AG10803 (cell line): ENCODE measurements at regions not wholly inside any gene's neighbourhood (a gene's known extent, or its start where the extent isn't known, plus 50 kb on each side); places are given as distances from the start of the nearest gene placed in this dataset.

Source experiments
- DNase-seq: peaks from one replicate; pipeline ENCODE4 v3.0.0; 2010; ENCODE audit warnings: low read depth
- H3K4me3 ChIP-seq: 2 replicates; pipeline ENCODE4 v1.5.1; 2011; ENCODE audit warnings: mild to moderate bottlenecking, low read length, control low read depth
- CTCF ChIP-seq: conservative IDR thresholded peaks from 2 replicates; pipeline ENCODE4 v1.5.1; 2011; ENCODE audit warnings: mild to moderate bottlenecking, low read length, control low read depth, inconsistent platforms

DNA sequence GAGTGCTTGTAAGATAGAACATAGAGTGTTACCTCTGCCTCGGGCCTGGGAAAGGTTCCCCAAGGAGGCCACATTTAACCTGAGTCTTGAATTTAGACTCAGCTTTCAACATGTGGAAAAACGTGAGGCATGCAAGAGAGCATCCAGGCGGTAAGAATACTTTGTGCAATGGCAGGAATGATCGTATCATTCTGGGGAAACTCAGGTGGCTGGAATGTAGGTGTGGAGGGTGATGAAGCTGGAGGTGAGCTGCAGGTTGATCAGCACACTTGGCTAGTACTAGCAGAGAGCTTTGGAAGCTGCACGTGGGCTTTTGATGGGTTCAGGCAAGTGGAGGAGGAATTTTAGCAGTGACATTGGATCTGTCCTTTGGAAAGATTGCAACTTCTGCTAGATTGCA is 270.3 kb upstream of the RAG2 start:
- no peak overlapping the region for H3K4me3 ChIP-seq
- TF ChIP-seq CTCF: no peak
- DNase-seq: no peak

DNA sequence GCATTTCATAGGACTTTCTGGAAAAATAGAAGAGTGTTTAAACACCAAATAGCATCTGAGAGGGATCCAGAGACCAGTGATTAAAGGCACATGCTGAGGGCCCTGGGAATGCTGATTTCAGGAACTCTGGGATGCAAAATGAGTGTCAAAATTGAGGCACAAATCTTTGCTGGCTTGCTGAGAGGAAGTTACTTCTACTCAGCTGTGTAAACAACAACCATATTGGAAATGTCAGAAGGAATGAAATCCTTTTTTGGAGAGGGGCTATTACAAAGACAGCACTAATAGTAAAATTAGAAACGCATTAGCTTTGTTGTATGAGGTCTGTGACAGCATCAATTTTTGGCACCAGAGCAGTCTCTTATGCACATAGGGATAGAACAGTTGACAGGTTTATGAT is 267.8 kb upstream of the RAG2 start:
- no peak for TF ChIP-seq CTCF
- no peak for DNase-seq
- no peak overlapping the region for H3K4me3 ChIP-seq

GRCh38 chr11:36854875-36855274 is 256.8 kb upstream of the RAG2 start:
- no peak for TF ChIP-seq CTCF
- DNase-seq: no peak

DNA sequence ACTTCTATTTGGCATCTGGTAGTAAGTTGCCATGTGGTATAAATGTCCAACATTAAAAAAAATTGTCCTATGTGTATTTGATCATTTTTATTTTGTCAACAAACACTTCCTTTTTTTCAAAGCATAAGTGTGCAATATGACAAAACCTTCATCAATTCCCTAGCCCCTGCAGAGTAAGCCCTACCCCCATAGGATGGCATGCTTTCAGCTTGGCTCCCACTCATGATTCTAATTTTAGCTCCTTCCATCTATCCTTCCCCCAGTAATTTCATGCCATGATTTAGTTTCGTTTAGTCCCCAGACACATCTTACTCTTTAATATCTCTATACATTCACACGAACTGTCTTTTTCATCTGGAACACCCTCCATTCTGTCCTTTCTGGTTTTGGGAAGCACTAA is 250.6 kb upstream of the RAG2 start:
- DNase-seq: no peak
- TF ChIP-seq CTCF: no peak

More at GRCh38 chr11:36854875-36855274, 256.8 kb upstream of the RAG2 start:
- H3K4me3 ChIP-seq: no peak overlapping the region

DNA sequence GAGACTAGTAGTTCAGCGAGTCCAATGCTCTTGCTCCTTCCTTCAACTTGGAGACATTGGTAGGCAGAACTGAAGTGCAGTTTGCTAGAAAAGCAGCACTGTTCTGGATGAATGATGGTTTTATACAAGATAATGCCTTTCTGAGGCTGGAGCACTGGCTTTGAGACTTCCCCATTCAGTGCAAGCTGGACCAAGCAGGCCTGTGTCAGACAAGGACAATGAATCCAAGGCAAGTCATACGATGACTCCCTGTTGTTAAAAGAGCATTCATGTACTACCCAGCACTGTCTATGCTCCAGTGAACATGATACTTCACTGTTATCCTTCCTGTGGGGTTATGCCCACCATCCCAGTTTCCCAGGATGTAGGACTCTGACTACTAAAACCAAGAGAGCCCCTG is 242.3 kb upstream of the RAG2 start:
- no peak for TF ChIP-seq CTCF
- no peak for DNase-seq
- no peak overlapping the region for H3K4me3 ChIP-seq

More for the DNA sequence above, 250.6 kb upstream of the RAG2 start:
- H3K4me3 ChIP-seq: no peak overlapping the region

GRCh38 chr11:36837831-36838437 is 239.9 kb upstream of the RAG2 start:
- TF ChIP-seq CTCF: no peak

GRCh38 chr11:36825251-36825650 is 227.2 kb upstream of the RAG2 start:
- DNase-seq: no peak
- no peak for TF ChIP-seq CTCF
- H3K4me3 ChIP-seq: no peak overlapping the region

More at GRCh38 chr11:36837831-36838437, 239.9 kb upstream of the RAG2 start:
- H3K4me3 ChIP-seq: no peak overlapping the region
- DNase-seq: no peak
